ENCODE measurements at regions not wholly inside any gene's neighbourhood (a gene's known extent, or its start where the extent isn't known, plus 50 kb on each side); places are given as distances from the start of the nearest gene placed in this dataset.

GRCh38 chr6:63460971-63461370 is 111.3 kb upstream of the LOC128125822 start:
- no peaks in the 10 kb centered on the region for H3K79me2 ChIP-seq (ENCODE audit: insufficient read depth, low read depth, low read length)
- no peaks in the 10 kb centered on the region for H3K4me1 ChIP-seq (ENCODE audit: insufficient read depth, low read length, poor library complexity, severe bottlenecking)
- H3K4me3 ChIP-seq (ENCODE audit: low read depth, low read length, poor library complexity, severe bottlenecking): no peak overlapping the region
- no peaks in the 10 kb centered on the region for H4K20me1 ChIP-seq (ENCODE audit: insufficient read depth, low read length)
- no peak for DNase-seq (ENCODE audit: low spot score)
- no peaks in the 10 kb centered on the region for H3K36me3 ChIP-seq (ENCODE audit: insufficient read depth, low read length)
- CTCF ChIA-PET (ENCODE audit: unreplicated experiment): no interaction called here
- POLR2A ChIA-PET: interaction anchor here (0.8 to 1.0 kb wide), 2 partner anchors 17 to 19 kb away, joined by 3 to 4 read pairs; no protein-coding TSS in a partner anchor
- intact Hi-C loops (cut with micrococcal nuclease; ENCODE audit: unreplicated experiment): no loop called here
- no TSS peak for BruUV-seq (replicated peaks)
- no peak overlapping the region for H2AFZ ChIP-seq (ENCODE audit: low read length)
- TF ChIP-seq EZH2phosphoT487 (IDR thresholded peaks at IDR 0.05; ENCODE audit: borderline replicate concordance, low read depth, low read length): no peak
- TF ChIP-seq, protein P1, sequence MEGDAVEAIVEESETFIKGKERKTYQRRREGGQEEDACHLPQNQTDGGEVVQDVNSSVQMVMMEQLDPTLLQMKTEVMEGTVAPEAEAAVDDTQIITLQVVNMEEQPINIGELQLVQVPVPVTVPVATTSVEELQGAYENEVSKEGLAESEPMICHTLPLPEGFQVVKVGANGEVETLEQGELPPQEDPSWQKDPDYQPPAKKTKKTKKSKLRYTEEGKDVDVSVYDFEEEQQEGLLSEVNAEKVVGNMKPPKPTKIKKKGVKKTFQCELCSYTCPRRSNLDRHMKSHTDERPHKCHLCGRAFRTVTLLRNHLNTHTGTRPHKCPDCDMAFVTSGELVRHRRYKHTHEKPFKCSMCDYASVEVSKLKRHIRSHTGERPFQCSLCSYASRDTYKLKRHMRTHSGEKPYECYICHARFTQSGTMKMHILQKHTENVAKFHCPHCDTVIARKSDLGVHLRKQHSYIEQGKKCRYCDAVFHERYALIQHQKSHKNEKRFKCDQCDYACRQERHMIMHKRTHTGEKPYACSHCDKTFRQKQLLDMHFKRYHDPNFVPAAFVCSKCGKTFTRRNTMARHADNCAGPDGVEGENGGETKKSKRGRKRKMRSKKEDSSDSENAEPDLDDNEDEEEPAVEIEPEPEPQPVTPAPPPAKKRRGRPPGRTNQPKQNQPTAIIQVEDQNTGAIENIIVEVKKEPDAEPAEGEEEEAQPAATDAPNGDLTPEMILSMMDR (conservative IDR thresholded peaks at IDR 0.05; ENCODE audit: low read length): no peak
- H3K9me2 ChIP-seq (ENCODE audit: insufficient read depth, low read length): no peaks in the 10 kb centered on the region
- H3K9me3 ChIP-seq (ENCODE audit: low read length): no peaks in the 10 kb centered on the region
- H3K4me2 ChIP-seq (ENCODE audit: low read length): no peak overlapping the region
- no peak overlapping the region for H3K27ac ChIP-seq (ENCODE audit: low read depth, low read length, poor library complexity, severe bottlenecking)

DNA sequence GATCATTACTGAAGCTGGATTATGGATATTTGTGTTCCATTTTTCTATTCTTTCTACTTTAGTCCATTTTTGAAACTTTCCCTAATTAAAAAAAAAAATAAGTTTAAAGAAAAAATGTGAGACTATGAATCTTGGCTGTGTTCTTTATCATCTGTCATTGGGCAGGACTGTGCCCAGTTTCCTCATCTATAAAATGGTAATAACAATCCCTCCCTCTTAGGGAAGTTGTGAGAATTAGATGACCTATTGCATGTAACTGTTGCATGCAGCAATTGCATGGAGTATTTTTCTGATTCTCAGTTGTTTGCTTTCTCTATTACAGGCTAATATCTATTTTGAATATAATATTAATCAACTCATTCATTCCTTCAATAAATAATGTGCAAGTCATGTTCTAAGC is 108.2 kb upstream of the LOC128125822 start:
- H4K20me1 ChIP-seq (ENCODE audit: insufficient read depth, low read length): no peaks in the 10 kb centered on the region
- ChIA-PET POLR2A (interaction anchor here (1.3 kb wide), 1 partner anchor 11 kb away, joined by 3 read pairs; no protein-coding TSS in a partner anchor), CTCF (ENCODE audit: unreplicated experiment) (no interaction called here)
- no peak overlapping the region for H3K4me2 ChIP-seq (ENCODE audit: low read length)
- no TSS peak for BruUV-seq (replicated peaks)
- H3K27ac ChIP-seq (ENCODE audit: low read depth, low read length, poor library complexity, severe bottlenecking): no peak overlapping the region
- H3K4me3 ChIP-seq (ENCODE audit: low read depth, low read length, poor library complexity, severe bottlenecking): no peak overlapping the region
- H3K79me2 ChIP-seq (ENCODE audit: insufficient read depth, low read depth, low read length): no peaks in the 10 kb centered on the region
- H3K36me3 ChIP-seq (ENCODE audit: insufficient read depth, low read length): no peaks in the 10 kb centered on the region
- intact Hi-C loops (cut with micrococcal nuclease; ENCODE audit: unreplicated experiment): no loop called here
- H3K9me3 ChIP-seq (ENCODE audit: low read length): no peaks in the 10 kb centered on the region
- no peaks in the 10 kb centered on the region for H3K4me1 ChIP-seq (ENCODE audit: insufficient read depth, low read length, poor library complexity, severe bottlenecking)
- TF ChIP-seq, protein P1 (conservative IDR thresholded peaks at IDR 0.05; ENCODE audit: low read length): no peak
- no peak for TF ChIP-seq EZH2phosphoT487 (IDR thresholded peaks at IDR 0.05; ENCODE audit: borderline replicate concordance, low read depth, low read length)
- H2AFZ ChIP-seq (ENCODE audit: low read length): no peak overlapping the region
- DNase-seq (ENCODE audit: low spot score): no peak
- H3K9me2 ChIP-seq (ENCODE audit: insufficient read depth, low read length): no peaks in the 10 kb centered on the region

DNA sequence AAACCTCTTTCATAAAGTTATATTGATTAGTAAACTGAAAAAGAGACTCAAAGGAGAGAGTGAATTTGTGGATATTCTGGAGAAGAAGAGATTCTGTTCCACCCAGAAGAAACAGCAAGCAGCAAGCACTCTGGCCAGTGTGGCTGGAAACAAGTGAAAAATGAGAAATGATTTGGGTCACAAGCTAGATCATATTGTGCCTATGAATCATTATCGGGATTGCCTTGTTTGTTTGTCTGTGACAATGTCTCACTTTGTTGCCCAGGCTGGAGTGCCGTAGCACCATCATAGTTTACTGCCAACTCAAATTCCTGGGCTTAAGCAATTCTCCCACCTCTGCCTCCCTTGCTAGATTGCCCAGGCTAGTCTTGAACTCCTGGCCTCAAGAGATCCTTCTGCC is 106.5 kb upstream of the LOC128125822 start:
- no TSS peak for BruUV-seq (replicated peaks)
- Histone ChIP-seq H3K4me1 (ENCODE audit: insufficient read depth, low read length, poor library complexity, severe bottlenecking) (no peaks in the 10 kb centered on the region), H3K9me3 (ENCODE audit: low read length) (no peaks in the 10 kb centered on the region), H4K20me1 (ENCODE audit: insufficient read depth, low read length) (no peaks in the 10 kb centered on the region), H2AFZ (ENCODE audit: low read length) (no peak overlapping the region), H3K9me2 (ENCODE audit: insufficient read depth, low read length) (no peaks in the 10 kb centered on the region), H3K79me2 (ENCODE audit: insufficient read depth, low read depth, low read length) (no peaks in the 10 kb centered on the region), H3K36me3 (ENCODE audit: insufficient read depth, low read length) (no peaks in the 10 kb centered on the region), H3K27ac (ENCODE audit: low read depth, low read length, poor library complexity, severe bottlenecking) (no peak overlapping the region), H3K4me2 (ENCODE audit: low read length) (no peak overlapping the region), H3K4me3 (ENCODE audit: low read depth, low read length, poor library complexity, severe bottlenecking) (no peak overlapping the region)
- CTCF ChIA-PET (ENCODE audit: unreplicated experiment): no interaction called here
- POLR2A ChIA-PET: no interaction called here
- no peak for DNase-seq (ENCODE audit: low spot score)
- TF ChIP-seq, protein P1 (conservative IDR thresholded peaks at IDR 0.05; ENCODE audit: low read length): no peak
- no peak for TF ChIP-seq EZH2phosphoT487 (IDR thresholded peaks at IDR 0.05; ENCODE audit: borderline replicate concordance, low read depth, low read length)
- intact Hi-C loops (cut with micrococcal nuclease; ENCODE audit: unreplicated experiment): no loop called here
